ENCODE measurements at regions not wholly inside any gene's neighbourhood (a gene's known extent, or its start where the extent isn't known, plus 50 kb on each side); places are given as distances from the start of the nearest gene placed in this dataset.
"Not testable (repeated sequence)": the region's sequence is repeated elsewhere in the genome, so short reads cannot be mapped to it uniquely, and the experiment has no call there.

GRCh38 chr13:76607866-76608265, 278.3 kb downstream of the KCTD12 start:
- no peak for DNase-seq

GRCh38 chr13:76600081-76600480, 286.1 kb downstream of the KCTD12 start:
- no peak for DNase-seq

- no peak for DNase-seq
These were observed 288.3 kb downstream of the KCTD12 start for GRCh38 chr13:76597868-76598267.

- DNase-seq, result no peak
These were observed 290.0 kb downstream of the KCTD12 start for GRCh38 chr13:76596216-76596615.

GRCh38 chr13:76594435-76594834, 291.8 kb downstream of the KCTD12 start:
- no peak for DNase-seq

GRCh38 chr13:76586842-76587241, 299.4 kb downstream of the KCTD12 start:
- DNase-seq, result no peak

GRCh38 chr13:76579701-76580100, 306.5 kb downstream of the KCTD12 start:
- no peak for DNase-seq

- not testable (repeated sequence) for DNase-seq
These were observed 310.6 kb downstream of the KCTD12 start for GRCh38 chr13:76575634-76576033.

- peak; percentile 53 for DNase-seq
These were observed 315.7 kb downstream of the KCTD12 start for GRCh38 chr13:76570510-76570971.

GRCh38 chr13:76556627-76557026, 329.6 kb downstream of the KCTD12 start:
- no peak for DNase-seq

- DNase-seq, result no peak
These were observed 333.4 kb downstream of the KCTD12 start for GRCh38 chr13:76552807-76553206.

- no peak for DNase-seq
These were observed 334.0 kb downstream of the KCTD12 start for GRCh38 chr13:76552041-76552772.

- DNase-seq, result no peak
These were observed 344.0 kb downstream of the KCTD12 start for GRCh38 chr13:76542176-76542575.

- no peak for DNase-seq
These were observed 348.2 kb downstream of the KCTD12 start for GRCh38 chr13:76538004-76538403.

GRCh38 chr13:76533251-76533650, 353.0 kb downstream of the KCTD12 start:
- DNase-seq, result no peak

GRCh38 chr13:76527041-76527440, 359.2 kb downstream of the KCTD12 start:
- no peak for DNase-seq

- no peak for DNase-seq
These were observed 362.4 kb downstream of the KCTD12 start for GRCh38 chr13:76523740-76524340.

GRCh38 chr13:76522083-76522755, 364.0 kb downstream of the KCTD12 start:
- DNase-seq, result no peak

GRCh38 chr13:76519685-76520084, 366.5 kb downstream of the KCTD12 start:
- DNase-seq, result no peak

- DNase-seq, result no peak
These were observed 369.6 kb downstream of the KCTD12 start for GRCh38 chr13:76516586-76516985.

GRCh38 chr13:76516013-76516412, 370.2 kb downstream of the KCTD12 start:
- no peak for DNase-seq

- DNase-seq, result no peak
These were observed 373.5 kb downstream of the KCTD12 start for GRCh38 chr13:76512721-76513145.

GRCh38 chr13:76505437-76505836, 380.8 kb downstream of the KCTD12 start:
- no peak for DNase-seq

- no peak for DNase-seq
These were observed 382.4 kb downstream of the KCTD12 start for GRCh38 chr13:76503766-76504165.

All from midbrain (tissue), 1 donor.